ENCODE measurements at regions not wholly inside any gene's neighbourhood (a gene's known extent, or its start where the extent isn't known, plus 50 kb on each side); places are given as distances from the start of the nearest gene placed in this dataset.

- Histone ChIP-seq H3K27ac (no peak overlapping the region), H3K4me3 (no peak overlapping the region), H3K9ac (ENCODE audit: insufficient read length) (no peak overlapping the region), H3K9me3 (ENCODE audit: low read depth, low read length) (no peaks in the 10 kb centered on the region), H3K36me3 (ENCODE audit: insufficient read depth, low read length) (no peaks in the 10 kb centered on the region)
- no peak for DNase-seq (ENCODE audit: low read depth, low spot score)
- TF ChIP-seq POLR2AphosphoS5 (IDR thresholded peaks at IDR 0.05; ENCODE audit: borderline replicate concordance, low read depth, low read length) (no peak), FOXP2 (optimal IDR thresholded peaks at IDR 0.05; ENCODE audit: control extremely low read depth, extremely low read length, insufficient read depth) (no peak), EZH2 (IDR thresholded peaks at IDR 0.05) (no peak)
These were observed 61.4 kb upstream of the NT5E start for GRCh38 chr6:85388531-85388930.

GRCh38 chr6:85385636-85386315 is 64.1 kb upstream of the NT5E start:
- Histone ChIP-seq H3K9me3 (ENCODE audit: low read depth, low read length) (no peaks in the 10 kb centered on the region), H3K9ac (ENCODE audit: insufficient read length) (no peak overlapping the region), H3K36me3 (ENCODE audit: insufficient read depth, low read length) (no peaks in the 10 kb centered on the region), H3K27ac (no peak overlapping the region), H3K4me3 (no peak overlapping the region)
- TF ChIP-seq FOXP2 (optimal IDR thresholded peaks at IDR 0.05; ENCODE audit: control extremely low read depth, extremely low read length, insufficient read depth) (no peak), EZH2 (IDR thresholded peaks at IDR 0.05) (no peak), POLR2AphosphoS5 (IDR thresholded peaks at IDR 0.05; ENCODE audit: borderline replicate concordance, low read depth, low read length) (no peak)
- no peak for DNase-seq (ENCODE audit: low read depth, low spot score)

GRCh38 chr6:85383042-85383441 is 66.8 kb upstream of the NT5E start:
- H3K9ac ChIP-seq (ENCODE audit: insufficient read length), result no peak overlapping the region
- H3K36me3 ChIP-seq (ENCODE audit: insufficient read depth, low read length), result no peaks in the 10 kb centered on the region
- no peak overlapping the region for H3K27ac ChIP-seq
- H3K9me3 ChIP-seq (ENCODE audit: low read depth, low read length), result no peaks in the 10 kb centered on the region
- no peak overlapping the region for H3K4me3 ChIP-seq
- DNase-seq (ENCODE audit: low read depth, low spot score), result no peak
- no peak for TF ChIP-seq FOXP2 (optimal IDR thresholded peaks at IDR 0.05; ENCODE audit: control extremely low read depth, extremely low read length, insufficient read depth)
- TF ChIP-seq POLR2AphosphoS5 (IDR thresholded peaks at IDR 0.05; ENCODE audit: borderline replicate concordance, low read depth, low read length), result no peak
- TF ChIP-seq EZH2 (IDR thresholded peaks at IDR 0.05), result no peak

- Histone ChIP-seq H3K27ac (no peak overlapping the region), H3K36me3 (ENCODE audit: insufficient read depth, low read length) (no peaks in the 10 kb centered on the region), H3K9me3 (ENCODE audit: low read depth, low read length) (no peaks in the 10 kb centered on the region), H3K4me3 (no peak overlapping the region), H3K9ac (ENCODE audit: insufficient read length) (no peak overlapping the region)
- TF ChIP-seq POLR2AphosphoS5 (IDR thresholded peaks at IDR 0.05; ENCODE audit: borderline replicate concordance, low read depth, low read length), result no peak
- no peak for TF ChIP-seq EZH2 (IDR thresholded peaks at IDR 0.05)
- TF ChIP-seq FOXP2 (optimal IDR thresholded peaks at IDR 0.05; ENCODE audit: control extremely low read depth, extremely low read length, insufficient read depth), result no peak
- no peak for DNase-seq (ENCODE audit: low read depth, low spot score)
These were observed 67.3 kb upstream of the NT5E start for GRCh38 chr6:85382541-85382940.

GRCh38 chr6:85372915-85373270 is 77.0 kb upstream of the NT5E start:
- no peaks in the 10 kb centered on the region for H3K36me3 ChIP-seq (ENCODE audit: insufficient read depth, low read length)
- no peak overlapping the region for H3K9ac ChIP-seq (ENCODE audit: insufficient read length)
- no peak for TF ChIP-seq POLR2AphosphoS5 (IDR thresholded peaks at IDR 0.05; ENCODE audit: borderline replicate concordance, low read depth, low read length)
- TF ChIP-seq FOXP2 (optimal IDR thresholded peaks at IDR 0.05; ENCODE audit: control extremely low read depth, extremely low read length, insufficient read depth), result no peak
- TF ChIP-seq EZH2 (IDR thresholded peaks at IDR 0.05), result no peak
- no peak overlapping the region for H3K27ac ChIP-seq
- DNase-seq (ENCODE audit: low read depth, low spot score), result no peak
- no peaks in the 10 kb centered on the region for H3K9me3 ChIP-seq (ENCODE audit: low read depth, low read length)
- H3K4me3 ChIP-seq, result no peak overlapping the region

GRCh38 chr6:85372188-85372914 is 77.5 kb upstream of the NT5E start:
- H3K4me3 ChIP-seq, result no peak overlapping the region
- no peaks in the 10 kb centered on the region for H3K36me3 ChIP-seq (ENCODE audit: insufficient read depth, low read length)
- H3K27ac ChIP-seq, result no peak overlapping the region
- DNase-seq (ENCODE audit: low read depth, low spot score), result no peak
- H3K9me3 ChIP-seq (ENCODE audit: low read depth, low read length), result no peaks in the 10 kb centered on the region
- no peak overlapping the region for H3K9ac ChIP-seq (ENCODE audit: insufficient read length)
- no peak for TF ChIP-seq EZH2 (IDR thresholded peaks at IDR 0.05)
- no peak for TF ChIP-seq POLR2AphosphoS5 (IDR thresholded peaks at IDR 0.05; ENCODE audit: borderline replicate concordance, low read depth, low read length)
- TF ChIP-seq FOXP2 (optimal IDR thresholded peaks at IDR 0.05; ENCODE audit: control extremely low read depth, extremely low read length, insufficient read depth), result no peak

- Histone ChIP-seq H3K36me3 (ENCODE audit: insufficient read depth, low read length) (no peaks in the 10 kb centered on the region), H3K4me3 (no peak overlapping the region), H3K9me3 (ENCODE audit: low read depth, low read length) (no peaks in the 10 kb centered on the region), H3K9ac (ENCODE audit: insufficient read length) (no peak overlapping the region), H3K27ac (no peak overlapping the region)
- no peak for TF ChIP-seq EZH2 (IDR thresholded peaks at IDR 0.05)
- DNase-seq (ENCODE audit: low read depth, low spot score), result no peak
These were observed 81.3 kb upstream of the NT5E start for GRCh38 chr6:85368631-85369030.

GRCh38 chr6:85364344-85364743 is 85.5 kb upstream of the NT5E start:
- Histone ChIP-seq H3K27ac (no peak overlapping the region), H3K9ac (ENCODE audit: insufficient read length) (no peak overlapping the region), H3K9me3 (ENCODE audit: low read depth, low read length) (no peaks in the 10 kb centered on the region), H3K4me3 (no peak overlapping the region), H3K36me3 (ENCODE audit: insufficient read depth, low read length) (no peaks in the 10 kb centered on the region)
- DNase-seq (ENCODE audit: low read depth, low spot score), result no peak
- TF ChIP-seq FOXP2 (optimal IDR thresholded peaks at IDR 0.05; ENCODE audit: control extremely low read depth, extremely low read length, insufficient read depth), result no peak
- TF ChIP-seq EZH2 (IDR thresholded peaks at IDR 0.05), result no peak
- no peak for TF ChIP-seq POLR2AphosphoS5 (IDR thresholded peaks at IDR 0.05; ENCODE audit: borderline replicate concordance, low read depth, low read length)

GRCh38 chr6:85363870-85364269 is 86.0 kb upstream of the NT5E start:
- H3K27ac ChIP-seq, result no peak overlapping the region
- H3K9me3 ChIP-seq (ENCODE audit: low read depth, low read length), result no peaks in the 10 kb centered on the region

More at GRCh38 chr6:85363870-85364269, 86.0 kb upstream of the NT5E start:
- TF ChIP-seq EZH2 (IDR thresholded peaks at IDR 0.05), result no peak
- TF ChIP-seq FOXP2 (optimal IDR thresholded peaks at IDR 0.05; ENCODE audit: control extremely low read depth, extremely low read length, insufficient read depth), result no peak
- no peak for TF ChIP-seq POLR2AphosphoS5 (IDR thresholded peaks at IDR 0.05; ENCODE audit: borderline replicate concordance, low read depth, low read length)
- no peak for DNase-seq (ENCODE audit: low read depth, low spot score)
- Histone ChIP-seq H3K9ac (ENCODE audit: insufficient read length) (no peak overlapping the region), H3K36me3 (ENCODE audit: insufficient read depth, low read length) (no peaks in the 10 kb centered on the region), H3K4me3 (no peak overlapping the region)
